ENCODE measurements at regions not wholly inside any gene's neighbourhood (a gene's known extent, or its start where the extent isn't known, plus 50 kb on each side); places are given as distances from the start of the nearest gene placed in this dataset.

DNA sequence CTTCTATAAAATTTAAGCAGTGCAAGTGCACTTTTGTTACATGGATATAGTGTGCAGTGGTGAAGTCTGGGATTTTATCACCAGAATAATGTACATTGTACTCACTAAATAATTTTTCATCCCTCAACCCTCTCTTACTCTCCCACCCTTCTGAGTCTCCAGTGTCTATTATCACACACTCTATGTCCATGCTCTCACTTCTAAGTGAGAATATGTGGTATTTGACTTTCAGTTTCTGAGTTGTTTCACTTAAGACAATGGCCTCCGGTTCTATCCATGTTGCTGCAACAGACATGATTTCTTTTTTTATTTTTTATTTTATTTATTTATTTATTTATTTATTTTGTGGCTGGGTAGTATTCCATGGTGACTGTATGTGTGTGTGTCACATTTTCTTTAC lies 855.9 kb upstream of the PHF14 start:
- H3K36me3 Mint-ChIP-seq (ENCODE audit: insufficient read depth): no peaks in the 10 kb centered on the region
- no peaks in the 10 kb centered on the region for H3K9me3 Mint-ChIP-seq (ENCODE audit: low read depth)
- no peaks in the 10 kb centered on the region for H3K27me3 Mint-ChIP-seq
- H3K27ac Mint-ChIP-seq: no peak overlapping the region
- no peak for DNase-seq (ENCODE audit: low spot score, unreplicated experiment)
- TF ChIP-seq, protein P1, sequence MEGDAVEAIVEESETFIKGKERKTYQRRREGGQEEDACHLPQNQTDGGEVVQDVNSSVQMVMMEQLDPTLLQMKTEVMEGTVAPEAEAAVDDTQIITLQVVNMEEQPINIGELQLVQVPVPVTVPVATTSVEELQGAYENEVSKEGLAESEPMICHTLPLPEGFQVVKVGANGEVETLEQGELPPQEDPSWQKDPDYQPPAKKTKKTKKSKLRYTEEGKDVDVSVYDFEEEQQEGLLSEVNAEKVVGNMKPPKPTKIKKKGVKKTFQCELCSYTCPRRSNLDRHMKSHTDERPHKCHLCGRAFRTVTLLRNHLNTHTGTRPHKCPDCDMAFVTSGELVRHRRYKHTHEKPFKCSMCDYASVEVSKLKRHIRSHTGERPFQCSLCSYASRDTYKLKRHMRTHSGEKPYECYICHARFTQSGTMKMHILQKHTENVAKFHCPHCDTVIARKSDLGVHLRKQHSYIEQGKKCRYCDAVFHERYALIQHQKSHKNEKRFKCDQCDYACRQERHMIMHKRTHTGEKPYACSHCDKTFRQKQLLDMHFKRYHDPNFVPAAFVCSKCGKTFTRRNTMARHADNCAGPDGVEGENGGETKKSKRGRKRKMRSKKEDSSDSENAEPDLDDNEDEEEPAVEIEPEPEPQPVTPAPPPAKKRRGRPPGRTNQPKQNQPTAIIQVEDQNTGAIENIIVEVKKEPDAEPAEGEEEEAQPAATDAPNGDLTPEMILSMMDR (IDR thresholded peaks at IDR 0.05; ENCODE audit: unreplicated experiment): no peak
- peaks cover 7% of the 10 kb centered on the region for H3K4me1 Mint-ChIP-seq (ENCODE audit: low read depth)
- H3K4me3 Mint-ChIP-seq (ENCODE audit: low read depth): no peak overlapping the region

DNA sequence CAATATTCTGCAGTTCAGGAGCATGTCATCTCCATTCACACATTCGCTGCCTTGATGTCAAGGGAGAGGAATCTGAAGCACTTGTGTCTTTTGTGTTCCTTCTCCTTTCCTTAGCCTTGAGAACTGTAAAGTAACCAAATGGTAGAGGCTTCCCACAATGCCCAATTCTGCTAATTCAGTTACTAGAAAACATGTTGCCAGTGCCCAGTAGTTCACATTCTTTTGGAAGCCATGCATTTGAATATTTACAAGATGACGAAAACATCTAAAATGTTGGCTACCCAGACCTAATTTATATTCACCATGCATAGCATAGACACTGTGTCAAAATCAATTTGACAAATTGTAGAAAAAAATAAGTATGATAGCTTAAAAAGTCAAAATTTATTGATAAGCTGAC lies 852.7 kb upstream of the PHF14 start:
- TF ChIP-seq, protein P1 (IDR thresholded peaks at IDR 0.05; ENCODE audit: unreplicated experiment): no peak
- no peak overlapping the region for H3K4me3 Mint-ChIP-seq (ENCODE audit: low read depth)
- H3K9me3 Mint-ChIP-seq (ENCODE audit: low read depth): no peaks in the 10 kb centered on the region
- no peaks in the 10 kb centered on the region for H3K36me3 Mint-ChIP-seq (ENCODE audit: insufficient read depth)
- no peak overlapping the region for H3K27ac Mint-ChIP-seq
- no peak for DNase-seq (ENCODE audit: low spot score, unreplicated experiment)
- peaks cover 7% of the 10 kb centered on the region for H3K4me1 Mint-ChIP-seq (ENCODE audit: low read depth)
- no peaks in the 10 kb centered on the region for H3K27me3 Mint-ChIP-seq

DNA sequence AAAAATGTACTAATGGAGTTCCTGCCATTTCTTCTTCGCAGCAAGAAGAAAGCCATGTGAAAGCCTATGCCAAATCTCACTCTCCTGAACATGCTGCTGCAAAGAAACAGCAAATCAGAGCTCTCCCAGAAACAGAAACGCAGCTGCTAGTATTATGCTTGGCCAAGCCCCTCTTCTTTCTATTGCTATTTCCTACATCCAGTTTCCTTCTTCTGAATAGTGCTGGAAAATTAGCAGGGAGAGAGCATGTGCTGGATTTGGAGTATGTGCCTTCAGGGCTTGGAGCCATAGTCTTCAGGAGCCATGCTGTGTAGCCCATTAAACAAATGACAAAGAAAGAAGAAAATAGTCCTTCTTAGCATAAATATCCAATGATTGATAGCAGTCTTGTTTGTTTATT lies 852.0 kb upstream of the PHF14 start:
- Mint-ChIP-seq H3K4me1 (ENCODE audit: low read depth) (peaks cover 7% of the 10 kb centered on the region), H3K9me3 (ENCODE audit: low read depth) (no peaks in the 10 kb centered on the region), H3K27me3 (no peaks in the 10 kb centered on the region), H3K4me3 (ENCODE audit: low read depth) (no peak overlapping the region), H3K36me3 (ENCODE audit: insufficient read depth) (no peaks in the 10 kb centered on the region), H3K27ac (no peak overlapping the region)
- TF ChIP-seq, protein P1 (IDR thresholded peaks at IDR 0.05; ENCODE audit: unreplicated experiment): no peak
- DNase-seq (ENCODE audit: low spot score, unreplicated experiment): no peak

DNA sequence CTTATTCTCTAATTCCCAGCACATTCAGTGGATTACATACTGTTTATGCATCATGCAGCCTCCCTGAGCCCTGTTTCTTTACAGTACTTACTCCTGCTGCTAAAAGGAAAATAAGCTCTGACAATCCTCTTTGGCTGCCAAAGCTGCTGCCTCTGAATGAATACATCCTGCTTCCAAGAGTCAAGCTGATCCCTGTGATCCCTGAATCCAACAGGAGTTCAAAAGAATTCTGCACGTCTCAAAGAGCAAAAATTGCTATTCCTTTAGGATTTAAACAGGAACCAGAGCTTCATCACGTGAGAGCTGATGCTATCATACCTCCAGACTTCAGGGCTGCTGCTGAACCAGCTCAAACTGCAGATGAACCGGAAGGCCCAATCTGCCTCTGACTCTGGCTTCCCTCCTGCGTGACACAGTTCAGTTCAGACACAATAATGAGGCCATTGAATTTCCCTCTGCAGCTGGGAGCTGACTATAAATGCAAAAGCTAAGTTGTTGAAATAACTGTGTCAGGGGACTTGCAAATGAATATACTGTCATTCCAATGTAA lies 851.0 kb upstream of the PHF14 start:
- peaks cover 7% of the 10 kb centered on the region for H3K4me1 Mint-ChIP-seq (ENCODE audit: low read depth)
- peak overlapping the region; percentile 51 for H3K27ac Mint-ChIP-seq
- DNase-seq (ENCODE audit: low spot score, unreplicated experiment): no peak
- TF ChIP-seq, protein P1 (IDR thresholded peaks at IDR 0.05; ENCODE audit: unreplicated experiment): no peak
- no peaks in the 10 kb centered on the region for H3K9me3 Mint-ChIP-seq (ENCODE audit: low read depth)
- H3K27me3 Mint-ChIP-seq: no peaks in the 10 kb centered on the region
- H3K36me3 Mint-ChIP-seq (ENCODE audit: insufficient read depth): no peaks in the 10 kb centered on the region
- H3K4me3 Mint-ChIP-seq (ENCODE audit: low read depth): no peak overlapping the region

DNA sequence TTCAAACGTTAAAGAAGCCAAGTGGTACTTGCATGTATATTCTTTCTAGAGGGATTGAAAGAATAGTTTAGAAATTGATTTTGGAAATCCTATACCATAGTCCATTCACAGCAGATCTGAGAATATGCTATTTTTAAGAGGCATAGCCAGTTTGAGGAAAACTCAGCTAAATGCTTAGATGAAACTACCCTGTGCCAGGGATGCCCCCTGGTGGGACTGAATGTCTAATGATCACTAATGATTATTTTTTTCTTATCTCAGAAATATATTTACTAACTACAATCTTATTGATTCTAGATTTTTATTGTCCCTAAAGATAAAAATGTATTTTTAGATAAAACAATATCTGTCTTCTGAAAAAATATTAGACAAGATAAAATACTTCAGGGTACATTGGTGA lies 844.9 kb upstream of the PHF14 start:
- H3K9me3 Mint-ChIP-seq (ENCODE audit: low read depth): no peaks in the 10 kb centered on the region
- H3K4me3 Mint-ChIP-seq (ENCODE audit: low read depth): no peak overlapping the region
- H3K4me1 Mint-ChIP-seq (ENCODE audit: low read depth): no peaks in the 10 kb centered on the region
- H3K27me3 Mint-ChIP-seq: no peaks in the 10 kb centered on the region
- no peak for DNase-seq (ENCODE audit: low spot score, unreplicated experiment)
- TF ChIP-seq, protein P1 (IDR thresholded peaks at IDR 0.05; ENCODE audit: unreplicated experiment): peak; percentile 49
- no peak overlapping the region for H3K27ac Mint-ChIP-seq
- no peaks in the 10 kb centered on the region for H3K36me3 Mint-ChIP-seq (ENCODE audit: insufficient read depth)
